HG03378 (cell line): ENCODE measurements at regions not wholly inside any gene's neighbourhood (a gene's known extent, or its start where the extent isn't known, plus 50 kb on each side); places are given as distances from the start of the nearest gene placed in this dataset.

Source experiments
- ATAC-seq: cut with Tn5 transposase; IDR thresholded peaks from one replicate; pipeline ENCODE4 v1.9.1; 2021; ENCODE audit warnings: mild to moderate bottlenecking, moderate library complexity; ENCODE audit not compliant: unreplicated experiment

- no peak for ATAC-seq
These were observed 55.8 kb upstream of the TAGAP start for GRCh38 chr6:159100395-159101182.

GRCh38 chr6:159099961-159100360, 55.2 kb upstream of the TAGAP start:
- no peak for ATAC-seq

GRCh38 chr6:159099276-159099675, 54.5 kb upstream of the TAGAP start:
- no peak for ATAC-seq

GRCh38 chr6:159098636-159099106, 53.9 kb upstream of the TAGAP start:
- ATAC-seq: no peak

- no peak for ATAC-seq
These were observed 52.5 kb upstream of the TAGAP start for GRCh38 chr6:159097256-159097655.

- ATAC-seq: no peak
These were observed 50.8 kb upstream of the TAGAP start for GRCh38 chr6:159095616-159096015.

- no peak for ATAC-seq
These were observed 49.9 kb upstream of the TAGAP start for GRCh38 chr6:159094444-159095252.
